ENCODE measurements at regions not wholly inside any gene's neighbourhood (a gene's known extent, or its start where the extent isn't known, plus 50 kb on each side); places are given as distances from the start of the nearest gene placed in this dataset.

DNA sequence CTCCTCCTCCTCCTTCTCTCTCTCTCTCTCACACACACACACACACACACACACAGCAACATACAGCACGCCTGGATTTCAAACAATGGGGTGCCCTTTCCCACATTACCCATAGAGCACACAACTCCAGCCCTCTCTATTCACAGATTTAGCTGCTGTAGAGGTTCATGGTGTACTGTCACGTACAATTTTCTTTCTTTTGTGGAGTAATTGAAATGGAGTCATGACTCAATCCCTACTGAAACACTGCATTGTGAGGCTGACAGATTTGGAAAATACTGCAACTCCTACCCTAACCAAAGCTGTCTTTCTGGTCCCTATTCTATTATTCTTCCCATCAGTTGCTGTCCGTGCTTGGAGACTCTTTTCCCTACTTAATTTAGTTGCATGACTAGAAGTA lies 166.9 kb downstream of the EDN1 start:
- no peaks in the 10 kb centered on the region for H3K9me3 ChIP-seq (ENCODE audit: insufficient read depth, low read length)
- H3K79me2 ChIP-seq (ENCODE audit: insufficient read depth, low read length), result no peaks in the 10 kb centered on the region
- no peaks in the 10 kb centered on the region for H3K9me2 ChIP-seq (replicated peaks; ENCODE audit: insufficient read depth, low read length)
- H3K27me3 ChIP-seq (ENCODE audit: low read length), result no peaks in the 10 kb centered on the region
- no peaks in the 10 kb centered on the region for H3K36me3 ChIP-seq (ENCODE audit: low read length)
- H2AFZ ChIP-seq (ENCODE audit: low read depth, low read length, severe bottlenecking), result no peak overlapping the region
- H3F3A ChIP-seq (ENCODE audit: insufficient read depth), result no peaks in the 10 kb centered on the region
- H3K27ac ChIP-seq (ENCODE audit: low read depth, low read length), result no peak overlapping the region
- no peaks in the 10 kb centered on the region for H4K20me1 ChIP-seq (ENCODE audit: low read depth, low read length)
- TF ChIP-seq EZH2phosphoT487 (conservative IDR thresholded peaks at IDR 0.05; ENCODE audit: low read length), result no peak
- H3K4me3 ChIP-seq (ENCODE audit: insufficient read depth, low read length, poor library complexity, severe bottlenecking), result no peak overlapping the region
- H3K9ac ChIP-seq (ENCODE audit: low read length), result no peak overlapping the region
- no peak overlapping the region for H3K4me2 ChIP-seq (ENCODE audit: low read depth, low read length, poor library complexity, severe bottlenecking)

DNA sequence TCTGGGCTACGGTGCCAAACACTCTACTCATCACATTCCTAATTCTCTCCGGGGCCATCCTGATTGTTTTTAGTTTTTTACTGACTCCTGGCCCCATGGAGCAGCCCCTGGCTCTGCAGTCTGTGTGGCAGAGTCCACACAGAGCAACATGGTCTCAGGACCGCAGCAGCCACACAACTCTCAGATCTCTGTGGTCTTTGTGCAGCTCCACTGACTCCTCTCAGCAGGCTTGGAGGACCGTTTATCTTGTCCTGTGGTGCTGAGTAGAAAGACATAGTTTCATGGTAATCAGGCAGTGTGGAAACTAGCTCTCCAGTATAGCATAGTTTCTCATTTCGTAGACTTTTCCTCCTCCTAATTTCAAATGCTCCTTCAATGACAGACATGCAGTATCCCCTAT lies 168.4 kb downstream of the EDN1 start:
- TF ChIP-seq EZH2phosphoT487 (conservative IDR thresholded peaks at IDR 0.05; ENCODE audit: low read length), result no peak
- TF ChIP-seq, protein P1, sequence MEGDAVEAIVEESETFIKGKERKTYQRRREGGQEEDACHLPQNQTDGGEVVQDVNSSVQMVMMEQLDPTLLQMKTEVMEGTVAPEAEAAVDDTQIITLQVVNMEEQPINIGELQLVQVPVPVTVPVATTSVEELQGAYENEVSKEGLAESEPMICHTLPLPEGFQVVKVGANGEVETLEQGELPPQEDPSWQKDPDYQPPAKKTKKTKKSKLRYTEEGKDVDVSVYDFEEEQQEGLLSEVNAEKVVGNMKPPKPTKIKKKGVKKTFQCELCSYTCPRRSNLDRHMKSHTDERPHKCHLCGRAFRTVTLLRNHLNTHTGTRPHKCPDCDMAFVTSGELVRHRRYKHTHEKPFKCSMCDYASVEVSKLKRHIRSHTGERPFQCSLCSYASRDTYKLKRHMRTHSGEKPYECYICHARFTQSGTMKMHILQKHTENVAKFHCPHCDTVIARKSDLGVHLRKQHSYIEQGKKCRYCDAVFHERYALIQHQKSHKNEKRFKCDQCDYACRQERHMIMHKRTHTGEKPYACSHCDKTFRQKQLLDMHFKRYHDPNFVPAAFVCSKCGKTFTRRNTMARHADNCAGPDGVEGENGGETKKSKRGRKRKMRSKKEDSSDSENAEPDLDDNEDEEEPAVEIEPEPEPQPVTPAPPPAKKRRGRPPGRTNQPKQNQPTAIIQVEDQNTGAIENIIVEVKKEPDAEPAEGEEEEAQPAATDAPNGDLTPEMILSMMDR (IDR thresholded peaks at IDR 0.05; ENCODE audit: insufficient read depth, low read length, poor library complexity, severe bottlenecking), result no peak
- Histone ChIP-seq H2AFZ (ENCODE audit: low read depth, low read length, severe bottlenecking) (no peak overlapping the region), H3K27me3 (ENCODE audit: low read length) (no peaks in the 10 kb centered on the region), H3K9me2 (replicated peaks; ENCODE audit: insufficient read depth, low read length) (no peaks in the 10 kb centered on the region), H3K27ac (ENCODE audit: low read depth, low read length) (no peak overlapping the region), H3F3A (ENCODE audit: insufficient read depth) (no peaks in the 10 kb centered on the region), H3K9me3 (ENCODE audit: insufficient read depth, low read length) (no peaks in the 10 kb centered on the region), H3K4me2 (ENCODE audit: low read depth, low read length, poor library complexity, severe bottlenecking) (no peak overlapping the region), H3K36me3 (ENCODE audit: low read length) (no peaks in the 10 kb centered on the region), H4K20me1 (ENCODE audit: low read depth, low read length) (no peaks in the 10 kb centered on the region), H3K79me2 (ENCODE audit: insufficient read depth, low read length) (no peaks in the 10 kb centered on the region), H3K9ac (ENCODE audit: low read length) (no peak overlapping the region), H3K4me3 (ENCODE audit: insufficient read depth, low read length, poor library complexity, severe bottlenecking) (no peak overlapping the region)

DNA sequence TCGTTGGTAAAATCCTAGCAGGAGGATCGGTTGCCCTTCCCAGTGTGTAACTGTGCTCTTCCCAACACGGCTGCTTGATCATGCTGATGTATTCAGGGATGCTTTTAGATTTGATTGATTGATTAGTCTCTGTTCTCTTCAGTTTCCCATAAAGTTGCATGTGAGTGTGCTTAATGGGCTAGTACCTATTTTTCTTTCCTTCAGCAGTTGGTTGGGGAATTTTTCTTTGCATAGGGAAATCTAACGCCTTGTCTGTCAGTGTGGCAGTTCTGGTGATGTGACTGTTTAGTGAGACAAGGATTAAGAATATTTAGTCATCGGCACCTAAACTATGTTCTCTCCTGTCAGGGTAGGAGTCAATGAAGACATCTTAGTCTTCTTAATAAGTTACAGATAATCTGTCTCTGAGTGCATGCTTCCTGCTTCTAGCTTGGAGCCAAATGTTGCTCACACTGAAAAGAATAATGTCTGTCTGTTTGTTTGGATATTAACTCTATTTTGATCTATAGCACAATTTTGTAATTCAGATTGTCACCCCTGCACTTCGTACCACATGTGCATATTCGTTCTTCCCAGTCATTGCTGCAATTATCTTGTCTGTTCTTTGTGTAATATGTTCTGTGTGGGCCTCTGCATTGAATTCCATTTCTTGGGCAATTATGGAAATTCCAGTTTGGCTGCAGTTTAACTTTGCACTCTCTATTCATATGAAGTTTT lies 169.9 kb downstream of the EDN1 start:
- Histone ChIP-seq H3K36me3 (ENCODE audit: low read length) (no peaks in the 10 kb centered on the region), H3F3A (ENCODE audit: insufficient read depth) (no peaks in the 10 kb centered on the region), H3K9ac (ENCODE audit: low read length) (no peak overlapping the region), H3K27me3 (ENCODE audit: low read length) (no peaks in the 10 kb centered on the region), H3K4me2 (ENCODE audit: low read depth, low read length, poor library complexity, severe bottlenecking) (no peak overlapping the region), H3K27ac (ENCODE audit: low read depth, low read length) (no peak overlapping the region), H3K79me2 (ENCODE audit: insufficient read depth, low read length) (no peaks in the 10 kb centered on the region), H3K9me2 (replicated peaks; ENCODE audit: insufficient read depth, low read length) (no peaks in the 10 kb centered on the region), H4K20me1 (ENCODE audit: low read depth, low read length) (no peaks in the 10 kb centered on the region), H3K4me3 (ENCODE audit: insufficient read depth, low read length, poor library complexity, severe bottlenecking) (no peak overlapping the region), H3K9me3 (ENCODE audit: insufficient read depth, low read length) (no peaks in the 10 kb centered on the region), H2AFZ (ENCODE audit: low read depth, low read length, severe bottlenecking) (no peak overlapping the region)
- TF ChIP-seq, protein P1 (IDR thresholded peaks at IDR 0.05; ENCODE audit: insufficient read depth, low read length, poor library complexity, severe bottlenecking), result no peak
- TF ChIP-seq EZH2phosphoT487 (conservative IDR thresholded peaks at IDR 0.05; ENCODE audit: low read length), result no peak
